Activated CD4-positive, alpha-beta T cell treated with anti-CD3 and anti-CD28 coated beads, Interleukin-10, Interleukin-2, amounts not matched to agents 100 ng/mL and 50 ng/mL, durations not matched to agents 16 hours and 8 hours (primary cell): ENCODE measurements at regions not wholly inside any gene's neighbourhood (a gene's known extent, or its start where the extent isn't known, plus 50 kb on each side); places are given as distances from the start of the nearest gene placed in this dataset.

Source experiments
- DNase-seq: peaks from one replicate; pipeline ENCODE4 v3.0.0-alpha.2; 2020

GRCh38 chr22:27655582-27656185, 145.9 kb downstream of the MN1 start:
- no peak for DNase-seq

- no peak for DNase-seq
Measured at GRCh38 chr22:27656970-27657369, 144.6 kb downstream of the MN1 start.

- DNase-seq, result no peak
Measured at GRCh38 chr22:27660306-27660705, 141.2 kb downstream of the MN1 start.

- DNase-seq, result no peak
Measured at GRCh38 chr22:27662359-27663301, 138.9 kb downstream of the MN1 start.

GRCh38 chr22:27663812-27664211, 137.7 kb downstream of the MN1 start:
- DNase-seq, result no peak

GRCh38 chr22:27666272-27666997, 135.1 kb downstream of the MN1 start:
- no peak for DNase-seq

- no peak for DNase-seq
Measured at GRCh38 chr22:27667121-27667843, 134.3 kb downstream of the MN1 start.

- DNase-seq, result no peak
Measured at GRCh38 chr22:27668828-27669797, 132.4 kb downstream of the MN1 start.

GRCh38 chr22:27669798-27670599, 131.6 kb downstream of the MN1 start:
- no peak for DNase-seq

- DNase-seq, result no peak
Measured at GRCh38 chr22:27670701-27671412, 130.7 kb downstream of the MN1 start.

GRCh38 chr22:27671413-27671935, 130.1 kb downstream of the MN1 start:
- no peak for DNase-seq

GRCh38 chr22:27672721-27673418, 128.7 kb downstream of the MN1 start:
- DNase-seq, result no peak

GRCh38 chr22:27673839-27674238, 127.7 kb downstream of the MN1 start:
- DNase-seq, result no peak

GRCh38 chr22:27674261-27674923, 127.2 kb downstream of the MN1 start:
- no peak for DNase-seq

GRCh38 chr22:27676545-27677213, 124.9 kb downstream of the MN1 start:
- no peak for DNase-seq

GRCh38 chr22:27677905-27678458, 123.6 kb downstream of the MN1 start:
- DNase-seq, result no peak

GRCh38 chr22:27679176-27679575, 122.4 kb downstream of the MN1 start:
- DNase-seq, result no peak
